Thymus (tissue), 11 donors: ENCODE measurements at regions not wholly inside any gene's neighbourhood (a gene's known extent, or its start where the extent isn't known, plus 50 kb on each side); places are given as distances from the start of the nearest gene placed in this dataset.

Experiments used
- DNase-seq, 9 donors: peaks; one replicate each; pipeline ENCODE4 v3.0.0-alpha.2; 2013; ENCODE audit warnings: low spot score in 9 of 9, low read depth in 6 of 9, missing footprints in 1 of 9
- H3K27ac ChIP-seq, 2 donors: one replicate each; pipeline ENCODE4 v1.5.1; 2013; ENCODE audit warnings: control low read depth in 1 of 2, low read depth in 1 of 2, low read length in 1 of 2, mild to moderate bottlenecking in 1 of 2, moderate library complexity in 1 of 2
- H3K27me3 ChIP-seq, 2 donors: one replicate each; pipeline ENCODE4 v1.5.1; 2013; ENCODE audit warnings: low read length in 1 of 2; ENCODE audit not compliant: control insufficient read depth in 2 of 2, insufficient read depth in 1 of 2
- H3K36me3 ChIP-seq, 2 donors: one replicate each; pipeline ENCODE4 v1.5.1; 2013; ENCODE audit warnings: low read length in 1 of 2, mild to moderate bottlenecking in 1 of 2, moderate library complexity in 1 of 2; ENCODE audit not compliant: control insufficient read depth in 2 of 2, insufficient read depth in 2 of 2
- H3K4me1 ChIP-seq, 2 donors: one replicate each; pipeline ENCODE4 v1.5.1; 2013; ENCODE audit warnings: low read length in 2 of 2; ENCODE audit not compliant: control insufficient read depth in 2 of 2, insufficient read depth in 2 of 2
- H3K4me3 ChIP-seq, 2 donors: one replicate each; pipeline ENCODE4 v1.5.1; 2013; ENCODE audit warnings: low read length in 2 of 2, control low read depth in 1 of 2, mild to moderate bottlenecking in 1 of 2
- H3K9me3 ChIP-seq, 2 donors: one replicate each; pipeline ENCODE4 v1.5.1; 2013; ENCODE audit warnings: low read length in 1 of 2, mild to moderate bottlenecking in 1 of 2; ENCODE audit not compliant: control insufficient read depth in 2 of 2, insufficient read depth in 1 of 2
- donor health status: healthy.

- no peak overlapping the region for H3K4me3 ChIP-seq
- DNase-seq = no peak
- H3K4me1 ChIP-seq = no peaks in the 10 kb centered on the region
- no peaks in the 10 kb centered on the region for H3K9me3 ChIP-seq
- no peaks in the 10 kb centered on the region for H3K27me3 ChIP-seq
- no peaks in the 10 kb centered on the region for H3K36me3 ChIP-seq
- H3K27ac ChIP-seq = no peak overlapping the region
These were observed 61.3 kb upstream of the C16orf82 start for GRCh38 chr16:27005386-27005785.
